Central memory CD8-positive, alpha-beta T cell (primary cell): ENCODE measurements at regions not wholly inside any gene's neighbourhood (a gene's known extent, or its start where the extent isn't known, plus 50 kb on each side); places are given as distances from the start of the nearest gene placed in this dataset.
A peak's percentile ranks its signal among the peaks of the same experiment; 100 is the strongest.

Experiments
- ATAC-seq: fragments of 150-1000 bp; cut with Tn5 transposase; replicated peaks from 2 replicates; pipeline ENCODE4 v1.10.0; 2022; ENCODE audit warnings: mild to moderate bottlenecking, moderate FRiP score, moderate number of reproducible peaks; ENCODE audit not compliant: poor library complexity, severe bottlenecking; ENCODE audit errors: extremely low read depth
- DNase-seq, 2 donors: peaks; one replicate each; pipeline ENCODE4 v3.0.0; 2021; ENCODE audit warnings: low spot score in 2 of 2
- H3K27ac Mint-ChIP-seq: one replicate; pipeline ENCODE4 v1.8.0; 2022; ENCODE audit warnings: low read depth, mild to moderate bottlenecking, moderate library complexity, mixed read lengths
- H3K27me3 Mint-ChIP-seq: one replicate; pipeline ENCODE4 v1.8.0; 2022; ENCODE audit warnings: mixed read lengths
- H3K36me3 Mint-ChIP-seq: one replicate; pipeline ENCODE4 v1.8.0; 2022; ENCODE audit warnings: mild to moderate bottlenecking, moderate library complexity, mixed read lengths; ENCODE audit not compliant: insufficient read depth
- H3K4me1 Mint-ChIP-seq: one replicate; pipeline ENCODE4 v1.8.0; 2022; ENCODE audit warnings: mixed read lengths
- H3K4me3 Mint-ChIP-seq: one replicate; pipeline ENCODE4 v1.8.0; 2022; ENCODE audit warnings: mild to moderate bottlenecking, moderate library complexity, mixed read lengths
- H3K9me3 Mint-ChIP-seq: one replicate; pipeline ENCODE4 v1.8.0; 2022; ENCODE audit warnings: mixed read lengths

DNA sequence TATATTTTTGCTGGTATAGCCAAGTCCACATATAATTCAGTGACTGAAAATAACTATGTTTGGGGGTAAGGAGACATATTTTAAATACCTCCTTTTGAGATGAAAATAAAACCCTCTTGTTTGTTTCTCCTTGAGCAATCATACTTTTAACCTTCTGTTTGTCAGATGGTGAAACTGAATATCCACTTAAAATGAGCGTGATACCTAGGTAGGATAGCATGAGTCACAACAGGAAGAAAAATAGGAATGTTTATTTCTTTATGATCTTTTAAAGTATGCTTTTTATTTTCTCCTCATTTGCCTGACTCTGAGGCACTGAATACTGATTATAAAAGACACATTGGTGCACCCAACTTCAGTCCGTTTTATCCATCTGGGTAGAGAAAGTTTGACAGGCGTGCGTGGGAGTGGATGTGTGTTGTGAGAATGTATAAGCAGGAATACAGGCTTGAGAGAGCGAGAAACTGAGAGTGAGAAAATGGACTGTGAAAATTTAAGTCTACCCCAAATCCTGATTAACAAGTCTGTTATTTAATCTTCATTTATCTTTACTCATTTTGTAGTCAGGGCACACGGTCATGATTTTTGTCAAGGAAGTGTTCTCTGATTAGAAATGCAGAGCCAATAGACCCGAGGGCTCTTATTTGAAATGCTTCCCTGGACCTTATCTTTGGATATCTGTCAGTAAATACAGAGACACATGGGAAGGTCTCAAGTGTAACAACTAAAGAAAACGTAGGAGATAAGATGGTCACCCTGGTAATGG, 62.1 kb upstream of the ANTXR2 start:
- Mint-ChIP-seq H3K4me1 (peaks cover 17% of the 10 kb centered on the region), H3K36me3 (no peaks in the 10 kb centered on the region), H3K27me3 (no peaks in the 10 kb centered on the region), H3K9me3 (no peaks in the 10 kb centered on the region), H3K27ac (no peak overlapping the region), H3K4me3 (no peak overlapping the region)
- no peak for DNase-seq
- no peak for ATAC-seq

DNA sequence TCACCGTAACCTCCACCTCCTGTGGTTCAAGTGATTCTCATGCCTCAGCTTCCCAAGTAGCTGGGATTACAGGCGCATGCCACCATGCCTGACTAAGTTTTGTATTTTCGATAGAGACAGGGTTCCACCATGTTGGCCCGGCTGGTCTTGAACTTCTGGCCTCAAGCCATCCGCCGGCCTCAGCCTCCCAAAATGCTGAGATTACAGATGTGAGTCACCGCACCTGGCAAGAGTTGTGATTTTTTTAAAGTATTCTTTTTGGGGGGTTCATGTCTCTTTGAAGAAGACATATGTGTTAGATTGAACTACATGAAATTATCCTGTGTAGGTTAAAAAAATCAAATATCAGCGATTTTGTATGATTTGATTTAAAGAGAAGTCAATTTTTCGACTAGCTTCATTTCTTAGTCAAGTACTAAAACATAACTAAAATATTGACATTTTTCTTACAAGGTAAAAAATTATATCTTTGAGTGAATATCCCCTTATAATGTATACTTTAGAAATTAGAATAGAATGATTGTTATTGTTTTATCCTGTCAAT, 60.3 kb upstream of the ANTXR2 start:
- ATAC-seq, result no peak
- H3K36me3 Mint-ChIP-seq, result no peaks in the 10 kb centered on the region
- no peaks in the 10 kb centered on the region for H3K9me3 Mint-ChIP-seq

DNA sequence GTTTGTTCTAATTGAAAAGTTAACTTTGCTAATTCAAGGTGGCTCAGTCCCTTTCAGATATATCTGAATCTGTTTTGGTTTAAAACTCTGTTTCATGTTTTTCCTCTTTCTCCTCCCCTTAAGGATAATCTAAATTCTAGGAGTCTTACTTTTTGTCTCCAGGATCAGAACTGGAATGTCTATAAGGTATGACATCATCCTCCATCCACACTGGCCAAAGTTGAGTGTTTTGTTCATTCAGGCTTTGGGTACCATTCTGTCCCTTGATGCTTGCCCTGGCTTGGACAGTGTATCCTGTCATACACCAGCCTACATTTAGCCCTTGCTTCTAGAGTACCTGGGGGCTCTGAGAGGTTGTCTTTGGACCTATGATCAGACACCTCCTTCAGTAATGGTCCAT, 56.8 kb upstream of the ANTXR2 start:
- Mint-ChIP-seq H3K36me3 (no peaks in the 10 kb centered on the region), H3K9me3 (no peaks in the 10 kb centered on the region), H3K4me1 (peaks cover 48% of the 10 kb centered on the region), H3K27me3 (no peaks in the 10 kb centered on the region), H3K4me3 (no peak overlapping the region), H3K27ac (peak overlapping the region; percentile 47)
- no peak for ATAC-seq
- DNase-seq, result no peak

More for the DNA sequence above, 60.3 kb upstream of the ANTXR2 start:
- DNase-seq, result no peak
- H3K27me3 Mint-ChIP-seq, result no peaks in the 10 kb centered on the region
- H3K27ac Mint-ChIP-seq, result no peak overlapping the region
- H3K4me1 Mint-ChIP-seq, result peaks cover 15% of the 10 kb centered on the region
- H3K4me3 Mint-ChIP-seq, result no peak overlapping the region

DNA sequence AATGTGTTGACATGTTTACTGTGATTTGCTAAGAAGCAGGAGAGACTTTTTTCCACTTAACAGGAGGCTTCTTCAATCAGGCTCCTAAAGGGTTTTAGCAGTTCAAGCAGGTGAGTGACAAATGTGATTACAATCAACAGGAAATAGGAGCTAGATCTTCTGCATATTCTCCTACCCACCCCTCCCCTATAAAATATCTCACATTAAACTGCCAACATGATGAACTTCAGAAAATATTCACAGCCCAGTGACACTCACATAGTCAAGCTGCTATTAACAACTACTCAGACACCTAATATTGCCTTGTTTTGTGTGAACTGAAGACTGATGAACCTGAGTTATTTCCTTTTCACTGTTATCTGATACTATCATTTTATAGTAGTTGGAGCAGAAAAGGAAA, 55.9 kb upstream of the ANTXR2 start:
- H3K4me3 Mint-ChIP-seq, result no peak overlapping the region
- ATAC-seq, result no peak
- no peak for DNase-seq
- peaks cover 1% of the 10 kb centered on the region for H3K36me3 Mint-ChIP-seq
- H3K4me1 Mint-ChIP-seq, result peaks cover 53% of the 10 kb centered on the region
- no peak overlapping the region for H3K27ac Mint-ChIP-seq
- no peaks in the 10 kb centered on the region for H3K9me3 Mint-ChIP-seq
- no peaks in the 10 kb centered on the region for H3K27me3 Mint-ChIP-seq

DNA sequence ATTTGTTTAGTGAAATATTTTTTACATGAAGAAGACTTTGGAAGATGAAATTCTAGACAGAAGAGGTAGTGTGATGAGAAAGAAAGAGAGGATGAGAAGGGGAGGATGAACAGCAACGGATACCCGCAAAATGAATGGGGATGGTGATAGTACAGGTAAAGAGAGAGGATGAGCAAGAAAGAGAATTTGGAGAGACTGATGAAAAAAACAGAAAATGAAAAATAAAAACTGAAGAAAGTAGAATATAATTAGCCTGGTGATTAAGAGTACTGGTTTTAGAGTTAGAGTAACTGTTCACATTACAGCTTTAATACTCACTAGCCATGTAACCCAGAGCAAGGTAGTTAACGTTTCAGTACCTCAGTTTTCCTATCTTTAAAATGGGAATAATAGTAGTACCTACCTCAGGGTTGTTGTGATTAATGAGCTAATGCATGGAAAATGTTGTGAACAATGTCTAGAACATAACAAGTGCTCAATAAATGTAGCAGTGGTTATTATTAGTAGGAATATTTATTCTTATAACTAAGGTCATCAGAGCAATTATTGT, 54.9 kb upstream of the ANTXR2 start:
- Mint-ChIP-seq H3K27ac (peak overlapping the region; percentile 90), H3K36me3 (peaks cover 1% of the 10 kb centered on the region), H3K9me3 (no peaks in the 10 kb centered on the region), H3K4me3 (peak overlapping the region; percentile 0), H3K4me1 (peaks cover 53% of the 10 kb centered on the region), H3K27me3 (no peaks in the 10 kb centered on the region)
- DNase-seq (no peak), ATAC-seq (no peak)

DNA sequence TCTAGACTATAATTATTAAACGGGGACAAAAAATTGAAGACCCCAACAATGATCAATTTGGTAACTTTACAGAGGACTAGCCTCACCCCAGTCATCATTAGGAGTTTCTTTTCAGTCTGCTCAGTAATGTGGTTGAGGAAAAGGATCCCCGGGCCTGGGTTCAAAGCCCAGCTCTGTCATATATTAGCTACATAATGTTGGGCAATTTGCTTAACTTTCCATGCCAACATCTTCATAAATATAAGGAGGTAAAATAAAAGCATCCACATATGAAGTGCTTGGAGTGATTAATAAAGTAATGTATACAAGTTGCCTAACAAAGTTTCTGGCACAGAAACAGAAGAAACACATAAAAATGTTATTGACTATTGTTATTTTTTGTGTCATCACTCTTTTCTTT, 53.4 kb upstream of the ANTXR2 start:
- H3K27me3 Mint-ChIP-seq, result no peaks in the 10 kb centered on the region
- no peak overlapping the region for H3K4me3 Mint-ChIP-seq
- H3K36me3 Mint-ChIP-seq, result peaks cover 1% of the 10 kb centered on the region
- peaks cover 53% of the 10 kb centered on the region for H3K4me1 Mint-ChIP-seq
- no peak for ATAC-seq
- peak overlapping the region; percentile 90 for H3K27ac Mint-ChIP-seq
- no peaks in the 10 kb centered on the region for H3K9me3 Mint-ChIP-seq
- no peak for DNase-seq

DNA sequence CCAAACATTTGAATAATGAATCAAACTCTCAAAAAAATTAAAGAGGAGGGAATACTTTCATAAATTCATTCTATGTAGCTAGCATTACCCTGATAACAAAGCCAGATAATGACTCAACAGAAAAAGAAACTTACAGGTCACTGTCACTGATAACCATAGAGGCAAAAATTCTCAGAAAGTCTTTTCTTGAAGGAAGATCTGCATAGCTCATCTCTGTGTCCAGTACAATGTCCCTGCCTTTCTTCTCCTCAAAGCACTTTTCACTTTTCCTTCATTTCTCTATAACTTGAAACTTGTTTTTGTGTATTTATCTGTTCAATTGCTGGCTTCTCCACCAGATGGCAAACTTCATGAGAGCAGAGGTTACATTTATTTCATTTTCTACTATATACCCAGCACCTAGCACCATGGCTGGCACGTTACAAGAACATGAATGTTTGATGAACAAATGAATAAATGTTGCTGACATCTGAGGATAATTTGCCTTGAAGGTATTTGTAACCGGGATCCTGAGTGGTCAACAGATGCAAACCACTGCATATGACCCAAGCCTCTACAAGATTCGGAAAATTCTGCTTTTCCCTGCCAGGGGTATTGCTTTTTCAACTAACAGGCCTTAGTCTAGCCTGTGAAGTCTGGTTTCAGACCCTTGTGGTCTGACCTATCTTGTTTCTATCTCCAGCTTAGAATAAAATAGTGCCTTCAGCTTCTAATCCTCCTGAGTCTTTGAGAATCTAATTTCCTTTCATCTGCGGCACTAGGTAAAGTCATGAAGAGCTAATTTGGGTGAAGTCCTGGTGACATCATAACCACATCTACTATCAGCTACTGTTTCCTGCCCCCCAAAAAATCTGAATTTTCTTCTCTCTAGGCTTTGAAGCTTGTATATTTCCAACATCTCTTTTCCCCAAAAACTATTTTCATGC, 52.5 kb upstream of the ANTXR2 start:
- peaks cover 53% of the 10 kb centered on the region for H3K4me1 Mint-ChIP-seq
- DNase-seq, result peak; percentile 17 to 21
- no peaks in the 10 kb centered on the region for H3K27me3 Mint-ChIP-seq
- H3K4me3 Mint-ChIP-seq, result peak overlapping the region; percentile 23
- H3K36me3 Mint-ChIP-seq, result peaks cover 1% of the 10 kb centered on the region
- H3K27ac Mint-ChIP-seq, result peak overlapping the region; percentile 90
- no peaks in the 10 kb centered on the region for H3K9me3 Mint-ChIP-seq
- peak; percentile 89 for ATAC-seq

DNA sequence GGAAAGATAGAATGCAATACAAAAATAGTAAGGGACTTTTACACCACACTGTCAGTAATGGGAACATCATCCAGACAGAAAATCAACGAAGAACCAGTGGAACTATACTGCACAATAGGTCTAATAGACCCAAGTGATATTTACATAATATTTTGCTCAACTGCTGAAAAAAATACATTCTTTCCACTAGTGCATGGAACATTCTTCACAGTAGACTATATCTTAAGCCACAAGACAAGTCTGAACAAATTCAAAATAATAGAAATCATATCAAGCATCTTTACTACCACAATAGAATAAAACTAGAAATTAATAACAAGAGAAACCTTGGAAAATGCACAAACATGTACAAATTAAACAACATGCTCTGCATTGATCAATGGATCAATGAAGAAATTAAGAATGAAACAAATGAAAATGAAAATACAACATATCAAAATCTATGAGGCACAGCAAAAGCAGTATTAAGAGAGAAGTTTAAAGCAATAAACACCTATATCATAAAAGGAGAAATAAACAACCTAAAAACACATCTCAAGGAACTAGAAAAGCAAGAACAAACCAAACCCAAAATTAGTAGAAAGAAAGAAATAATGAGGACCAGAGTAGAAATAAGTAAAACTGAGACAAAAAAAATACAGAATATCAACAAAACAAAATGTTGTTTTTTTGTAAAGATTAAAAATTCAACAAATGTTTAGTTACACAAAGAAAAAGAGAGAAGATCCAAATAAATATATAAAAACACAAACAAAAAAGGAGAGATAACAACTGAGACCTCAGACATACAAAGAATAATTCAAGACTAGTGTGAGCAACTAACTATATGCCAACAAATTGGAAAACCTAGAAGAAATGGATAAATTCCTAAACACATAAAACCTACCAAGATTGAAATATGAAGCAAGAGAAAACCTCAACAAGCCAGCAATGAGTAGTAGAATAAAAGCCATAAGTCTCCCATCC, 51.5 kb upstream of the ANTXR2 start:
- ATAC-seq, result no peak
- Mint-ChIP-seq H3K9me3 (no peaks in the 10 kb centered on the region), H3K27me3 (no peaks in the 10 kb centered on the region), H3K4me1 (peaks cover 48% of the 10 kb centered on the region), H3K4me3 (no peak overlapping the region), H3K36me3 (peaks cover 1% of the 10 kb centered on the region), H3K27ac (peak overlapping the region; percentile 90)
- DNase-seq, result no peak
